ENCODE measurements at regions not wholly inside any gene's neighbourhood (a gene's known extent, or its start where the extent isn't known, plus 50 kb on each side); places are given as distances from the start of the nearest gene placed in this dataset.
A peak's percentile ranks its signal among the peaks of the same experiment; 100 is the strongest.
"Not testable (repeated sequence)": the region's sequence is repeated elsewhere in the genome, so short reads cannot be mapped to it uniquely, and the experiment has no call there.

GRCh38 chr7:55706451-55707195, 134.3 kb upstream of the VOPP1 start:
- DNase-seq (ENCODE audit: low read depth, low spot score); H3K4me3 ChIP-seq (ENCODE audit: low read depth, low read length); H3K9me3 ChIP-seq (ENCODE audit: control insufficient read depth, insufficient read depth, low read length); CTCF ChIA-PET; POLR2A ChIA-PET; H3K27me3 ChIP-seq (ENCODE audit: control insufficient read depth, insufficient read depth, low read length); H3K27ac ChIP-seq (ENCODE audit: low read depth, low read length): not testable (repeated sequence)

DNA sequence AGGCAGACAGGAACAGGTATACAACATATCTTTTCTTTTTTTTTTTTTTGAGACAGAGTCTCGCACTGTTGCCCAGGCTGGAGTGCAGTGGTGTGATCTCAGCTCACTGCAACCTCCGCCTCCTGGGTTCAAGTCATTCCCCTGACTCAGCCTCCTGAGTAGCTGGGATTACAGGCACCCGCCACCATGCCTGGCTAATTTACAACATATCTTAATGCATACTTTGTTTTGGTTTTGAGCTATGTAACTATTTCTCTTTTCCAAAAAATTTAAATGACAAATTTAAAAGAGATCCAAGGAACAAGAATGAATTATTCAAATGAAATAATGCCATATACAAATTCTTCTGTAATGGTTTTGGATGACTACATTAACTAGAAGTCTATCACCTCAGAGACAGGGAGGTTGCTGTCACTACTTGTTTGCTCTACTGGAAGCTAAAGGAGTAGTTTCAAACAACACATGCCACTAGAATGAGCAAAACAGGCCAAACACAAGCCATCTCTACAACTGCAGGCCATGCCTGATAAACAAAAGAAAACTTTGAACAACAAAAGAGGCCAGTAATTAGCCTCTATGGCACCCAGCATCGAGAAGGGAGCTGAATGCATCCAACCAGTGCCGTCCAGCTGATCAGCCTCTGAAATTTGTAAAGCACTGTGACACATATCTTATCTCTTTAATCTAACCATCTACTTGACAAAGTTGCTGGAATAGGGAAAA, 133.6 kb upstream of the VOPP1 start:
- H3K27me3 ChIP-seq (ENCODE audit: control insufficient read depth, insufficient read depth, low read length); DNase-seq (ENCODE audit: low read depth, low spot score); CTCF ChIA-PET; H3K4me3 ChIP-seq (ENCODE audit: low read depth, low read length); POLR2A ChIA-PET; H3K9me3 ChIP-seq (ENCODE audit: control insufficient read depth, insufficient read depth, low read length); H3K27ac ChIP-seq (ENCODE audit: low read depth, low read length): not testable (repeated sequence)

DNA sequence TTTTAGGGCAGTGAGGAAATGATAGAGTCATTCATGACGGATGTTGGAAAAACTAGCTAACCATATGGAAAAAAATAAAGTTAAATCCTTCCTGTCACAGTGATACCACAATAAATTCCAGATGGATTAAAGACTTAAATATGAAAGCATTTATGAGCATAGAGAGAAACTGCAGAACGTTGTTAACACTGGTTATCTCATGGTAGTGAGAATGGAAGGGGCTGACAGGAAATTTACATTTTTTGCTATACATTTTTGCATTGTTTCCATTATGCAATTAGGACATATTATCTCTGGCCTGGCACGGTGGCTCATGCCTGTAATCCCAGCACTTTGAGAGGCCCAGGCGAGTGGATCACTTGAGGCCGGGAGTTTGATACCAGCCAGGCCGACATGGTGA, 130.5 kb upstream of the VOPP1 start:
- CTCF ChIA-PET; H3K4me3 ChIP-seq (ENCODE audit: low read depth, low read length); DNase-seq (ENCODE audit: low read depth, low spot score); POLR2A ChIA-PET; H3K9me3 ChIP-seq (ENCODE audit: control insufficient read depth, insufficient read depth, low read length); H3K27ac ChIP-seq (ENCODE audit: low read depth, low read length); H3K27me3 ChIP-seq (ENCODE audit: control insufficient read depth, insufficient read depth, low read length): not testable (repeated sequence)

GRCh38 chr7:55699450-55699842, 127.1 kb upstream of the VOPP1 start:
- CTCF ChIA-PET; H3K9me3 ChIP-seq (ENCODE audit: control insufficient read depth, insufficient read depth, low read length); POLR2A ChIA-PET; H3K27me3 ChIP-seq (ENCODE audit: control insufficient read depth, insufficient read depth, low read length); H3K27ac ChIP-seq (ENCODE audit: low read depth, low read length); H3K4me3 ChIP-seq (ENCODE audit: low read depth, low read length); DNase-seq (ENCODE audit: low read depth, low spot score): not testable (repeated sequence)

DNA sequence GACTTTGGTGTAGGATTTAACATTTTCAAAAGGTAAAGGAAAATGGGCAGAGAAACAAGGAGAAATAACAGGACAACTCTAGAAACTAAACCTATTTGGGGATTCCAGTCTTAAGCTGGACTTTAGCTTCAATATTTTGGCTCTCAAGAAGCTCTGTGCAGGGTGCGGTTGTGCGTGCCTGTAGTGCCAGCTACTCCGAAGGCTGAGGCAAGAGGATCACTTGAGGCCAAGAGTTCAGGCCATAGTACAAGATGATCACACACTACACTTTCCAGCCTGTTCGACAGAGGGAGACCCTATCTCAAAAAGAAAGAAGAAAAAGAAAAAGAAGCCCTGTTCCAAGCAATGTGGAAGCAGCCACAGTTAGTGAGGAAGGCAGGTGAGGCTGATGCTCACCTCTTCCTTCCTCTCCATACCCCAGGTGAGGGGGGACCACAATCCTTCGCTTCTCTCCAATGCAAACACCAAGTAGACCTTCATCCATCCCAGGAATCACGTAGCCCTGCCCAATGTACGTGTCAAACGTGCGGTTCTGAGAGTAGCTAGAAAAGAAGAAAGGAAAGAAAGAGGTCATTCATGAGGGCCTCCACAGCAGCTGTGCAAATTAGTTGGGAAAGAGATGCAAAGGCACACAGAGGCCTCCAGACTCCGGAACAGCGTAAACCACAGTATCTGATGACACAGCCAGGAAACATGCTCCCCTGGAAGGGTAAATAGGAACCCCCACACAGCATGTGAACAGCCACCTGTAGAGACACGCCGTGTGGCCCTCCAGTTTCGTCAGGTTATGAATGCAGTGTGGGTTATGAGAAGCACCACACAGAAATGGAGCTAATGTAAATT, 126.5 kb upstream of the VOPP1 start:
- H3K9me3 ChIP-seq (ENCODE audit: control insufficient read depth, insufficient read depth, low read length); CTCF ChIA-PET; POLR2A ChIA-PET; H3K27me3 ChIP-seq (ENCODE audit: control insufficient read depth, insufficient read depth, low read length); DNase-seq (ENCODE audit: low read depth, low spot score); H3K4me3 ChIP-seq (ENCODE audit: low read depth, low read length): not testable (repeated sequence)
- H3K27ac ChIP-seq (ENCODE audit: low read depth, low read length), result peak overlapping the region; percentile 11

- POLR2A ChIA-PET, result not testable (repeated sequence)
These were observed 123.8 kb upstream of the VOPP1 start for GRCh38 chr7:55695893-55696701.

DNA sequence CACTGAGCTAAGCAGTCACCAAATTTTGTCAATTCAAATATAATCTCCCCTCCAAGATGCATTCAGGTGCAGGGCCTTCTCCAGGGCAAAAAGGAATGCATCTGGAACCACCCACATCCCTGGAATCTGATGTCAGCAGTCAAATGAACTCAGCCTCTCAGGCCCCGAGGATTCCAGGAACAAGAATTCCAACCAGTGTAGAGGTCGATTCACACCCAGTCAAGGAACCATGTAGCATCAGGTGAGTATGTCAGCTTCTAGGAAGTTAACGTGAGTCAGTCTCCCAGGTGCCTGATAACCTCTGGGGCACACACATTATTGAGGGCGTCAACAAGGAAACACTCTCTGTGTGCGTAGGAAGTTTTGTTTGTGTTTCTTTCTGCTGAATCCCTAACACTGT, 122.2 kb upstream of the VOPP1 start:
- H3K27me3 ChIP-seq (ENCODE audit: control insufficient read depth, insufficient read depth, low read length); H3K9me3 ChIP-seq (ENCODE audit: control insufficient read depth, insufficient read depth, low read length); CTCF ChIA-PET; POLR2A ChIA-PET; DNase-seq (ENCODE audit: low read depth, low spot score); H3K4me3 ChIP-seq (ENCODE audit: low read depth, low read length); H3K27ac ChIP-seq (ENCODE audit: low read depth, low read length): not testable (repeated sequence)

More at GRCh38 chr7:55695893-55696701, 123.8 kb upstream of the VOPP1 start:
- H3K4me3 ChIP-seq (ENCODE audit: low read depth, low read length); H3K27ac ChIP-seq (ENCODE audit: low read depth, low read length); DNase-seq (ENCODE audit: low read depth, low spot score); CTCF ChIA-PET; H3K9me3 ChIP-seq (ENCODE audit: control insufficient read depth, insufficient read depth, low read length); H3K27me3 ChIP-seq (ENCODE audit: control insufficient read depth, insufficient read depth, low read length): not testable (repeated sequence)

- CTCF ChIA-PET; H3K27ac ChIP-seq (ENCODE audit: low read depth, low read length); H3K4me3 ChIP-seq (ENCODE audit: low read depth, low read length); H3K27me3 ChIP-seq (ENCODE audit: control insufficient read depth, insufficient read depth, low read length); DNase-seq (ENCODE audit: low read depth, low spot score); POLR2A ChIA-PET; H3K9me3 ChIP-seq (ENCODE audit: control insufficient read depth, insufficient read depth, low read length): not testable (repeated sequence)
These were observed 116.7 kb upstream of the VOPP1 start for GRCh38 chr7:55688684-55689681.

DNA sequence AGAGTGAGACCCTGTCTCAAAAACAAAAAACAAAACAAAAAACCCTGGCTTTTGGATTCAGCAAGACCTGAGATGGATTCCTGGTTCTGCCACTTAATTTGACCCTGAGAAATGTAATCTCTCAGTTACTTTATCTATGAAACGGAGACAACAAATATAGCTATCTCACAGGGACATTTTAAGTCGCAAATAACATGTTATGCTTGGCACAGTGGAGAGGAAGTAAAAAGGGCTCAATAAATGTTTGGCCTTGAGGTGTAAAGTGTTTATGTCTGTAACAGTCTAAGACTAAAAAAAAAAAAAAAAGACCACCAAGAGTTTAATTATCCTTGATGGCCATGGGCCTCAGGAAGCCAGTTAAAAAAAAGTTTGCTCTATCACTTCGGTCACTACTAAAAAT, 116.0 kb upstream of the VOPP1 start:
- H3K4me3 ChIP-seq (ENCODE audit: low read depth, low read length); H3K27ac ChIP-seq (ENCODE audit: low read depth, low read length); H3K27me3 ChIP-seq (ENCODE audit: control insufficient read depth, insufficient read depth, low read length); POLR2A ChIA-PET; H3K9me3 ChIP-seq (ENCODE audit: control insufficient read depth, insufficient read depth, low read length); DNase-seq (ENCODE audit: low read depth, low spot score); CTCF ChIA-PET: not testable (repeated sequence)

DNA sequence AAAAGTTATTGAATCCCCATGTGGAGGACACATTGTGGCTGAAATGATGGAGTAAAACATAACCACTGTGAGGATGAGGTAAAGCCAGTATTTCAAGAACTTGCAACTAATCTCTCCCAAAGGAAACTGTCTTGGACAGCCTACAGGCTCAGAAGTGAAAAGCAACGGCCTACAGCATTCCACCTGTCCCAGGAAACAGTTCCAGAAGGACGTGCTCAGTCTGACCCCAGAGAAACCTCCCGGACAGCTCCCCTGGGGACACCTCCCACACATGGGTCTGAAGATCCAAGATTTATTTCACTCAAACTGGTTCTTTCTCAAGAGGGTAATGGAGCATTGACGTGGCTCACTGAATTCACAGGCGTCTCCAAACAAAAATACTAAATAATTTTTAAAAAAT, 115.0 kb upstream of the VOPP1 start:
- POLR2A ChIA-PET, CTCF ChIA-PET: not testable (repeated sequence)

More for the DNA sequence above, 115.0 kb upstream of the VOPP1 start:
- H3K4me3 ChIP-seq (ENCODE audit: low read depth, low read length); DNase-seq (ENCODE audit: low read depth, low spot score); H3K27ac ChIP-seq (ENCODE audit: low read depth, low read length); H3K9me3 ChIP-seq (ENCODE audit: control insufficient read depth, insufficient read depth, low read length); H3K27me3 ChIP-seq (ENCODE audit: control insufficient read depth, insufficient read depth, low read length): not testable (repeated sequence)

Data from AG04450 (cell line).